ENCODE measurements at regions not wholly inside any gene's neighbourhood (a gene's known extent, or its start where the extent isn't known, plus 50 kb on each side); places are given as distances from the start of the nearest gene placed in this dataset.
"Not testable (repeated sequence)": the region's sequence is repeated elsewhere in the genome, so short reads cannot be mapped to it uniquely, and the experiment has no call there.

GRCh38 chr11:15677181-15677580 is 562.5 kb downstream of the INSC start:
- Mint-ChIP-seq H3K27ac (ENCODE audit: unreplicated experiment) (no peak overlapping the region), H3K4me1 (ENCODE audit: low read depth, unreplicated experiment) (no peaks in the 10 kb centered on the region), H3K9me3 (ENCODE audit: unreplicated experiment) (peaks cover 1% of the 10 kb centered on the region), H3K27me3 (ENCODE audit: unreplicated experiment) (no peaks in the 10 kb centered on the region), H3K4me3 (ENCODE audit: unreplicated experiment) (no peak overlapping the region), H3K36me3 (ENCODE audit: unreplicated experiment) (peaks cover 10% of the 10 kb centered on the region)
- DNase-seq = no peak
- no peak for TF ChIP-seq CTCF (IDR thresholded peaks at IDR 0.05; ENCODE audit: partially characterized antibody, unreplicated experiment)

GRCh38 chr11:15683528-15683927 is 568.8 kb downstream of the INSC start:
- no peak for TF ChIP-seq CTCF (IDR thresholded peaks at IDR 0.05; ENCODE audit: partially characterized antibody, unreplicated experiment)
- Mint-ChIP-seq H3K27ac (ENCODE audit: unreplicated experiment) (no peak overlapping the region), H3K36me3 (ENCODE audit: unreplicated experiment) (peaks cover 9% of the 10 kb centered on the region), H3K4me1 (ENCODE audit: low read depth, unreplicated experiment) (peaks cover 8% of the 10 kb centered on the region), H3K4me3 (ENCODE audit: unreplicated experiment) (no peak overlapping the region), H3K27me3 (ENCODE audit: unreplicated experiment) (peaks cover 4% of the 10 kb centered on the region), H3K9me3 (ENCODE audit: unreplicated experiment) (peaks cover 6% of the 10 kb centered on the region)
- DNase-seq = no peak

GRCh38 chr11:15685306-15685705 is 570.6 kb downstream of the INSC start:
- H3K27ac Mint-ChIP-seq (ENCODE audit: unreplicated experiment) = peak overlapping the region; percentile 77

GRCh38 chr11:15686259-15686658 is 571.5 kb downstream of the INSC start:
- H3K36me3 Mint-ChIP-seq (ENCODE audit: unreplicated experiment); H3K27me3 Mint-ChIP-seq (ENCODE audit: unreplicated experiment); DNase-seq; H3K27ac Mint-ChIP-seq (ENCODE audit: unreplicated experiment); H3K4me3 Mint-ChIP-seq (ENCODE audit: unreplicated experiment): not testable (repeated sequence)
- Mint-ChIP-seq H3K9me3 (ENCODE audit: unreplicated experiment) (peaks cover 18% of the 10 kb centered on the region), H3K4me1 (ENCODE audit: low read depth, unreplicated experiment) (peaks cover 23% of the 10 kb centered on the region)

More at GRCh38 chr11:15685306-15685705, 570.6 kb downstream of the INSC start:
- peaks cover 6% of the 10 kb centered on the region for H3K27me3 Mint-ChIP-seq (ENCODE audit: unreplicated experiment)
- no peak for TF ChIP-seq CTCF (IDR thresholded peaks at IDR 0.05; ENCODE audit: partially characterized antibody, unreplicated experiment)
- H3K4me3 Mint-ChIP-seq (ENCODE audit: unreplicated experiment) = no peak overlapping the region
- H3K9me3 Mint-ChIP-seq (ENCODE audit: unreplicated experiment) = peaks cover 17% of the 10 kb centered on the region
- peaks cover 4% of the 10 kb centered on the region for H3K36me3 Mint-ChIP-seq (ENCODE audit: unreplicated experiment)
- no peak for DNase-seq
- H3K4me1 Mint-ChIP-seq (ENCODE audit: low read depth, unreplicated experiment) = peaks cover 23% of the 10 kb centered on the region

- H3K4me1 Mint-ChIP-seq (ENCODE audit: low read depth, unreplicated experiment) = peaks cover 23% of the 10 kb centered on the region
- H3K36me3 Mint-ChIP-seq (ENCODE audit: unreplicated experiment) = peaks cover 9% of the 10 kb centered on the region
- no peak overlapping the region for H3K27ac Mint-ChIP-seq (ENCODE audit: unreplicated experiment)
- peaks cover 6% of the 10 kb centered on the region for H3K27me3 Mint-ChIP-seq (ENCODE audit: unreplicated experiment)
- no peak for TF ChIP-seq CTCF (IDR thresholded peaks at IDR 0.05; ENCODE audit: partially characterized antibody, unreplicated experiment)
- peaks cover 19% of the 10 kb centered on the region for H3K9me3 Mint-ChIP-seq (ENCODE audit: unreplicated experiment)
- no peak for DNase-seq
- H3K4me3 Mint-ChIP-seq (ENCODE audit: unreplicated experiment) = no peak overlapping the region
These were observed 572.6 kb downstream of the INSC start for GRCh38 chr11:15687342-15687741.

Data from glutamatergic neuron (in vitro differentiated cells).